Upper lobe of left lung (tissue), 4 donors: ENCODE measurements at regions not wholly inside any gene's neighbourhood (a gene's known extent, or its start where the extent isn't known, plus 50 kb on each side); places are given as distances from the start of the nearest gene placed in this dataset.

ENCODE experiments used
- CTCF ChIP-seq, 6 experiments: fragments of 450-650 bp in 4 of 6; fragments of 200-600 bp in 2 of 6; sonication (generic) in 2 of 6; IDR thresholded peaks; one replicate each; pipeline ENCODE4 v1.5.1; 2016 to 2019; ENCODE audit warnings: antibody characterized with exemption in 6 of 6
- EP300 ChIP-seq, 4 donors: sonication (generic); formaldehyde crosslinking; IDR thresholded peaks; one replicate each; pipeline ENCODE4 v1.5.1; 2017; ENCODE audit warnings: antibody characterized with exemption in 4 of 4, control low read depth in 2 of 4

- TF ChIP-seq EP300 (IDR thresholded peaks at IDR 0.05) (no peak), CTCF (IDR thresholded peaks at IDR 0.05) (no peak)
Observed at GRCh38 chr11:105447936-105448702, 161.8 kb upstream of the GRIA4 start.
